Activated CD8-positive, alpha-beta T cell treated with anti-CD3 and anti-CD28 coated beads for 36 hours (primary cell): ENCODE measurements at regions not wholly inside any gene's neighbourhood (a gene's known extent, or its start where the extent isn't known, plus 50 kb on each side); places are given as distances from the start of the nearest gene placed in this dataset.

Source experiments
- ATAC-seq: fragments of 200-7000 bp; cut with Tn5 transposase; one replicate; pipeline ENCODE4 v1.10.0; 2021; ENCODE audit warnings: mild to moderate bottlenecking, moderate library complexity
- CTCF ChIA-PET: fragments of 350-600 bp; sonication (Branson Sonifier 250); formaldehyde crosslinking; loops from one replicate; lab custom pipeline; 2021; ENCODE audit warnings: antibody characterized with exemption; lab: Charles Lee
- POLR2A ChIA-PET: fragments of 350-600 bp; sonication (Branson Sonifier 250); formaldehyde crosslinking; loops from one replicate; lab custom pipeline; 2021; ENCODE audit warnings: antibody characterized with exemption; lab: Charles Lee
- DNase-seq: peaks from one replicate; pipeline ENCODE4 v3.0.0-alpha.2; 2020
- H3K27ac Mint-ChIP-seq: one replicate; pipeline ENCODE4 v1.8.0; 2021; ENCODE audit warnings: mild to moderate bottlenecking, mixed read lengths
- H3K27me3 Mint-ChIP-seq: one replicate; pipeline ENCODE4 v1.8.0; 2021; ENCODE audit warnings: mixed read lengths
- H3K36me3 Mint-ChIP-seq: one replicate; pipeline ENCODE4 v1.8.0; 2021; ENCODE audit warnings: low read depth, mixed read lengths
- H3K4me1 Mint-ChIP-seq: one replicate; pipeline ENCODE4 v1.8.0; 2021; ENCODE audit warnings: low read depth, mixed read lengths
- H3K4me3 Mint-ChIP-seq: one replicate; pipeline ENCODE4 v1.8.0; 2021; ENCODE audit warnings: mild to moderate bottlenecking, moderate library complexity, mixed read lengths
- H3K9me3 Mint-ChIP-seq: one replicate; pipeline ENCODE4 v1.8.0; 2021; ENCODE audit warnings: mixed read lengths
- intact Hi-C: fragments of 100-400 bp; cut with micrococcal nuclease; formaldehyde crosslinking; loops from one replicate; pipeline ENCODE4 v1.10.0; 2022
- TF ChIP-seq, protein P1 (sequence below): fragments of 200-600 bp; IDR thresholded peaks from one replicate; pipeline ENCODE4 v1.8.0; 2022; ENCODE audit warnings: antibody characterized with exemption, mild to moderate bottlenecking

GRCh38 chr2:208819190-208819589, 412.6 kb downstream of the PTH2R start:
- DNase-seq (no peak), ATAC-seq (no peak)
- Mint-ChIP-seq H3K4me1 (no peaks in the 10 kb centered on the region), H3K9me3 (no peaks in the 10 kb centered on the region), H3K27ac (no peak overlapping the region), H3K4me3 (no peak overlapping the region), H3K36me3 (no peaks in the 10 kb centered on the region), H3K27me3 (no peaks in the 10 kb centered on the region)
- TF ChIP-seq, protein P1, sequence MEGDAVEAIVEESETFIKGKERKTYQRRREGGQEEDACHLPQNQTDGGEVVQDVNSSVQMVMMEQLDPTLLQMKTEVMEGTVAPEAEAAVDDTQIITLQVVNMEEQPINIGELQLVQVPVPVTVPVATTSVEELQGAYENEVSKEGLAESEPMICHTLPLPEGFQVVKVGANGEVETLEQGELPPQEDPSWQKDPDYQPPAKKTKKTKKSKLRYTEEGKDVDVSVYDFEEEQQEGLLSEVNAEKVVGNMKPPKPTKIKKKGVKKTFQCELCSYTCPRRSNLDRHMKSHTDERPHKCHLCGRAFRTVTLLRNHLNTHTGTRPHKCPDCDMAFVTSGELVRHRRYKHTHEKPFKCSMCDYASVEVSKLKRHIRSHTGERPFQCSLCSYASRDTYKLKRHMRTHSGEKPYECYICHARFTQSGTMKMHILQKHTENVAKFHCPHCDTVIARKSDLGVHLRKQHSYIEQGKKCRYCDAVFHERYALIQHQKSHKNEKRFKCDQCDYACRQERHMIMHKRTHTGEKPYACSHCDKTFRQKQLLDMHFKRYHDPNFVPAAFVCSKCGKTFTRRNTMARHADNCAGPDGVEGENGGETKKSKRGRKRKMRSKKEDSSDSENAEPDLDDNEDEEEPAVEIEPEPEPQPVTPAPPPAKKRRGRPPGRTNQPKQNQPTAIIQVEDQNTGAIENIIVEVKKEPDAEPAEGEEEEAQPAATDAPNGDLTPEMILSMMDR: no peak
- intact Hi-C loops: no loop called here
- POLR2A ChIA-PET: no interaction called here
- CTCF ChIA-PET: interaction anchor here (1.2 kb wide), 1 partner anchor 1253 kb away, joined by 3 read pairs; no protein-coding TSS in a partner anchor

- no peak for ATAC-seq
- POLR2A ChIA-PET: no interaction called here
- H3K4me3 Mint-ChIP-seq: no peak overlapping the region
- no peaks in the 10 kb centered on the region for H3K36me3 Mint-ChIP-seq
- DNase-seq: no peak
- H3K27me3 Mint-ChIP-seq: no peaks in the 10 kb centered on the region
- CTCF ChIA-PET: interaction anchor here (0.6 to 1.2 kb wide), 4 partner anchors 126 to 1252 kb away, joined by 3 to 4 read pairs (median 3); no protein-coding TSS in a partner anchor
- no peaks in the 10 kb centered on the region for H3K4me1 Mint-ChIP-seq
- intact Hi-C loops: no loop called here
- H3K9me3 Mint-ChIP-seq: no peaks in the 10 kb centered on the region
- TF ChIP-seq, protein P1: no peak
- no peak overlapping the region for H3K27ac Mint-ChIP-seq
Measured at GRCh38 chr2:208820014-208820688, 413.6 kb downstream of the PTH2R start.

- DNase-seq: no peak
- H3K4me3 Mint-ChIP-seq: no peak overlapping the region
- no peaks in the 10 kb centered on the region for H3K9me3 Mint-ChIP-seq
- TF ChIP-seq, protein P1: no peak
- intact Hi-C loops: no loop called here
- no peaks in the 10 kb centered on the region for H3K36me3 Mint-ChIP-seq
- ChIA-PET CTCF (no interaction called here), POLR2A (no interaction called here)
- no peaks in the 10 kb centered on the region for H3K27me3 Mint-ChIP-seq
- no peak for ATAC-seq
- no peaks in the 10 kb centered on the region for H3K4me1 Mint-ChIP-seq
- H3K27ac Mint-ChIP-seq: no peak overlapping the region
Measured at GRCh38 chr2:208827109-208827508, 420.5 kb downstream of the PTH2R start.

DNA sequence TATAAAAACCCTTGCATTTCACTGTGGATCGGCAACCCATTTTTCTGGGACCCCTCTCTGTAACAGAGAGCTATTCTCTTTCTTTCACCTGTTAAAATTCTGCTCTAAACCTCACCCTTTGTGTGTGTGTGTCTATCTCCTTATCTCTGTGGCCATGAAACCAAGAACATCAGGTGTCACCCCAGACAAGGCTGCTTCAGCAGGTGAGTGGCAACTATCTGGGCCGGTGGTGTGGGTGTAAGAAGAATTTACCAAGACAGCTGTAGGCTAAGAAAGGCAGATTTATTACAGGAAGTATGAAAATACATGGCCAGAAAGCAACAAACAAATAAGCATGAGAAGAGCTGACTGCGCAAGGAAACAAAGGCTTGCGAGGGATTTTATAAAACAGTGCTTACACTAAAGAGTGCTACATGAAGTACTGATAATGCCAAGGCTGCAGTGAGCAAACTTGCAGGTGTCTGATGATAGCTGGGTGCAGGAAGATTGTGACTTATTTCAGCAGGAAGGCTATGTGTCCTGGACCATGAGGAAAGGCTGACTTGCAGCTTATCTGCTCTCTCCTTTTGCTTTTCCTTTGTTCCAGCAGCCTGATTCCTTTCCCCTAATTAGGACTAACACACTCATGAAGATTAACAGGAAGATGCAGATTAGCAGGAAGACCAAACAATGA, 421.1 kb downstream of the PTH2R start:
- intact Hi-C loops: no loop called here
- Mint-ChIP-seq H3K27ac (no peak overlapping the region), H3K36me3 (no peaks in the 10 kb centered on the region), H3K9me3 (no peaks in the 10 kb centered on the region), H3K4me3 (no peak overlapping the region), H3K27me3 (no peaks in the 10 kb centered on the region), H3K4me1 (no peaks in the 10 kb centered on the region)
- DNase-seq (no peak), ATAC-seq (no peak)
- ChIA-PET CTCF (no interaction called here), POLR2A (no interaction called here)
- TF ChIP-seq, protein P1: no peak

GRCh38 chr2:208830203-208830602, 423.6 kb downstream of the PTH2R start:
- Mint-ChIP-seq H3K4me1 (no peaks in the 10 kb centered on the region), H3K27ac (no peak overlapping the region), H3K4me3 (no peak overlapping the region), H3K9me3 (peaks cover 2% of the 10 kb centered on the region), H3K36me3 (no peaks in the 10 kb centered on the region), H3K27me3 (no peaks in the 10 kb centered on the region)
- ChIA-PET CTCF (no interaction called here), POLR2A (no interaction called here)
- ATAC-seq (no peak), DNase-seq (no peak)
- TF ChIP-seq, protein P1: no peak
- intact Hi-C loops: no loop called here
